Erythroblast (primary cell): ENCODE measurements at regions not wholly inside any gene's neighbourhood (a gene's known extent, or its start where the extent isn't known, plus 50 kb on each side); places are given as distances from the start of the nearest gene placed in this dataset.

Experiments
- GATA1 ChIP-seq: IDR thresholded peaks from 2 replicates; pipeline ENCODE4 v1.6.1; 2011; ENCODE audit warnings: low read depth, mild to moderate bottlenecking, control low read depth, low read length, moderate library complexity
- POLR2A ChIP-seq: IDR thresholded peaks from 2 replicates; pipeline ENCODE4 v1.6.1; 2011; ENCODE audit warnings: mild to moderate bottlenecking, low read length

DNA sequence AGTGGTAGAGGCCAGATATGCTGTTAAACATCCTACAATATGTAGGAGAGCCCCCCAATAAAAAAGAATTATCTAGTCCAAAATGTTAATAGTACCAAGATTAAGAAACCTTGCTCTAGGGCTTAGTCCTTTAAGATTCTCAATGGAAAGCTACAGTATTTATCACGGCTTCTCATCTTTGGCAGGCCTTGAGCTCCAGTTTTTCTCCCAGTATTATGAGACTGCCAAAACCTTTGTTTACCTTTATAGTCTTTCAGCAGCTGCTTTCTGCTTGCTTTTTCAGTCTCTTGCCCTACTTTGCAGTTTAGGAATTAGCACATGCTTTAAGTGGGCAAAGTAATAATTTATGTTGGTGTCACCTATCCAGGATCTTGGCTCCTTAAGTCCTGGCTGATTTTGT is 59.7 kb downstream of the NHLRC1 start:
- no peak for TF ChIP-seq POLR2A
- TF ChIP-seq GATA1: no peak
